Endothelial cell of umbilical vein (primary cell): ENCODE measurements at regions not wholly inside any gene's neighbourhood (a gene's known extent, or its start where the extent isn't known, plus 50 kb on each side); places are given as distances from the start of the nearest gene placed in this dataset.

Experiments used
- BruUV-seq: library from RNA; stranded (reverse); fragments of 400-500 nt; replicated peaks from 2 replicates; lab custom pipeline; 2021; lab: Mats Ljungman, UMichigan
- CTCF ChIA-PET: fragments of 300-600, 350-600 bp; sonication (Branson Sonifier 250); formaldehyde crosslinking; loops from one replicate; lab custom pipeline; 2021; ENCODE audit warnings: antibody characterized with exemption, inconsistent platforms; lab: Charles Lee
- POLR2A ChIA-PET: fragments of 300-600, 350-600 bp; sonication (Branson Sonifier 250); formaldehyde crosslinking; loops from one replicate; lab custom pipeline; 2021; ENCODE audit warnings: antibody characterized with exemption, inconsistent platforms; lab: Charles Lee
- DNase-seq: peaks from one replicate; pipeline ENCODE4 v3.0.0-alpha.2; 2011; ENCODE audit warnings: low read depth, low spot score
- FAIRE-seq: peaks from 2 replicates; lab custom pipeline; 2011; peaks lifted over from hg19 to GRCh38; lab: Jason Lieb, UNC
- H2AFZ ChIP-seq: 2 replicates; pipeline ENCODE4 v1.6.0; 2012; ENCODE audit warnings: low read depth, low read length, control low read depth, inconsistent platforms
- H3K27ac ChIP-seq: 2 replicates; pipeline ENCODE4 v1.5.1; 2011; ENCODE audit warnings: low read depth, mild to moderate bottlenecking, control low read depth, low read length, moderate library complexity; ENCODE audit not compliant: insufficient read depth
- H3K27me3 ChIP-seq, 2 experiments: 2 replicates each; pipeline versions ENCODE4 v1.6.0 to v1.6.1; 2011; ENCODE audit warnings: low read length in 2 of 2, mixed read lengths in 1 of 2; ENCODE audit not compliant: control insufficient read depth in 2 of 2, insufficient read depth in 2 of 2
- H3K36me3 ChIP-seq, 2 experiments: 2 replicates in 1 of 2; 3 replicates in 1 of 2; pipeline ENCODE4 v1.5.1; 2011; ENCODE audit warnings: low read length in 2 of 2, mild to moderate bottlenecking in 1 of 2, moderate library complexity in 1 of 2; ENCODE audit not compliant: control insufficient read depth in 2 of 2, insufficient read depth in 2 of 2; ENCODE audit errors: extremely low read depth in 1 of 2
- H3K4me1 ChIP-seq: 3 replicates; pipeline ENCODE4 v1.5.1; 2011; ENCODE audit warnings: mild to moderate bottlenecking, low read length; ENCODE audit not compliant: control insufficient read depth, insufficient read depth; ENCODE audit errors: extremely low read depth
- H3K4me2 ChIP-seq: 2 replicates; pipeline ENCODE4 v1.6.1; 2011; ENCODE audit warnings: low read length, control low read depth, mixed read lengths; ENCODE audit not compliant: insufficient read depth
- H3K4me3 ChIP-seq, 3 experiments: fragments of 200-600 bp in 1 of 3; sonication (generic), shearing (Covaris generic) in 1 of 3; replicated peaks in 1 of 3; 2 replicates each; pipeline ENCODE4 v1.5.1; 2011 to 2016; ENCODE audit warnings: control low read depth in 3 of 3, low read length in 3 of 3, mild to moderate bottlenecking in 2 of 3, inconsistent platforms in 1 of 3, low read depth in 1 of 3, moderate library complexity in 1 of 3; ENCODE audit not compliant: insufficient read depth in 1 of 3
- H3K79me2 ChIP-seq: 2 replicates; pipeline ENCODE4 v1.6.0; 2012; ENCODE audit warnings: low read length, inconsistent platforms; ENCODE audit not compliant: control insufficient read depth, insufficient read depth
- H3K9ac ChIP-seq: replicated peaks from 2 replicates; pipeline ENCODE3; 2011; ENCODE audit warnings: low read length, control low read depth; ENCODE audit not compliant: insufficient read depth; ENCODE audit errors: extremely low read depth
- H3K9me1 ChIP-seq: replicated peaks from 3 replicates; pipeline ENCODE4 v1.6.0; 2011; ENCODE audit warnings: mild to moderate bottlenecking, low read length; ENCODE audit not compliant: control insufficient read depth, insufficient read depth; ENCODE audit errors: extremely low read depth
- H3K9me3 ChIP-seq: replicated peaks from 2 replicates; pipeline ENCODE4 v1.5.1; 2012; ENCODE audit warnings: low read length, inconsistent platforms; ENCODE audit not compliant: control insufficient read depth, insufficient read depth
- H4K20me1 ChIP-seq: replicated peaks from 2 replicates; pipeline ENCODE3; 2011; ENCODE audit warnings: mild to moderate bottlenecking, low read length; ENCODE audit not compliant: control insufficient read depth, insufficient read depth; ENCODE audit errors: extremely low read depth
- CTCF ChIP-seq, 2 donors: IDR thresholded peaks; 1 replicate in 1 of 2; 2 replicates in 1 of 2; pipeline ENCODE4 v1.5.1; 2011; ENCODE audit warnings: low read length in 2 of 2, mild to moderate bottlenecking in 2 of 2, moderate library complexity in 2 of 2, control low read depth in 1 of 2, inconsistent platforms in 1 of 2, low read depth in 1 of 2; ENCODE audit not compliant: insufficient read depth in 1 of 2; ENCODE audit errors: extremely low read depth in 1 of 2
- EZH2 ChIP-seq: IDR thresholded peaks from 2 replicates; pipeline ENCODE4 v1.6.1; 2012; ENCODE audit warnings: borderline replicate concordance, low read depth, mild to moderate bottlenecking, moderate library complexity, low read length, inconsistent platforms; ENCODE audit not compliant: severe bottlenecking
- FOS ChIP-seq: IDR thresholded peaks from 2 replicates; pipeline ENCODE4 v1.6.1; 2011; ENCODE audit warnings: mild to moderate bottlenecking, low read length, moderate library complexity, borderline replicate concordance; ENCODE audit not compliant: insufficient read depth
- GATA2 ChIP-seq: IDR thresholded peaks from 2 replicates; pipeline ENCODE4 v1.7.0; 2011; ENCODE audit warnings: low read depth, mild to moderate bottlenecking, moderate library complexity, mixed read lengths, low read length; ENCODE audit not compliant: insufficient read length, insufficient read depth
- JUN ChIP-seq: IDR thresholded peaks from 2 replicates; pipeline ENCODE4 v1.6.1; 2011; ENCODE audit warnings: borderline replicate concordance, low read depth; ENCODE audit not compliant: insufficient read length, insufficient read depth
- MYC ChIP-seq: IDR thresholded peaks from one replicate; pipeline ENCODE4 v1.6.1; 2011; ENCODE audit warnings: mild to moderate bottlenecking, low read depth, low read length
- POLR2A ChIP-seq: IDR thresholded peaks from 2 replicates; pipeline ENCODE4 v1.6.1; 2012; ENCODE audit warnings: low read depth, mild to moderate bottlenecking, control low read depth, low read length
- POLR2AphosphoS5 ChIP-seq: IDR thresholded peaks from 2 replicates; pipeline ENCODE4 v1.6.1; 2012; ENCODE audit warnings: low read depth, mild to moderate bottlenecking, control low read depth, low read length, moderate library complexity; ENCODE audit not compliant: insufficient read depth
- dilution Hi-C: fragments of 300-500 bp; cut with MboI; formaldehyde crosslinking; loops from one replicate; pipeline ENCODE4 v1.15.0; 2019; ENCODE audit warnings: low sequenced_read_pairs; ENCODE audit not compliant: extremely low pct_ligation_motif_present
- intact Hi-C: fragments of 100-400 bp; cut with micrococcal nuclease; formaldehyde crosslinking; loops from one replicate; pipeline ENCODE4 v1.10.0; 2022
- TF ChIP-seq, protein P1 (sequence below): IDR thresholded peaks from 2 replicates; pipeline ENCODE4 v1.6.1; 2011; ENCODE audit not compliant: insufficient read depth, insufficient read length

- no peak overlapping the region for H3K9ac ChIP-seq
- CTCF ChIA-PET = no interaction called here
- no peak overlapping the region for H3K4me2 ChIP-seq
- no peak overlapping the region for H3K4me3 ChIP-seq
- no peak for TF ChIP-seq GATA2
- TF ChIP-seq, protein P1, sequence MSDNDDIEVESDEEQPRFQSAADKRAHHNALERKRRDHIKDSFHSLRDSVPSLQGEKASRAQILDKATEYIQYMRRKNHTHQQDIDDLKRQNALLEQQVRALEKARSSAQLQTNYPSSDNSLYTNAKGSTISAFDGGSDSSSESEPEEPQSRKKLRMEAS = no peak
- TF ChIP-seq FOS = no peak
- no peak overlapping the region for H2AFZ ChIP-seq
- no peaks in the 10 kb centered on the region for H3K9me1 ChIP-seq
- no TSS peak for BruUV-seq
- intact Hi-C loops = no loop called here
- H3K4me1 ChIP-seq = no peaks in the 10 kb centered on the region
- H3K79me2 ChIP-seq = no peaks in the 10 kb centered on the region
- H3K9me3 ChIP-seq = peaks cover 2% of the 10 kb centered on the region
- POLR2A ChIA-PET = no interaction called here
- H3K27me3 ChIP-seq = no peaks in the 10 kb centered on the region
- H3K27ac ChIP-seq = no peak overlapping the region
- H4K20me1 ChIP-seq = no peaks in the 10 kb centered on the region
- H3K36me3 ChIP-seq = no peaks in the 10 kb centered on the region
- DNase-seq (no peak), FAIRE-seq (no peak)
- dilution Hi-C loops = no loop called here
Observed at GRCh38 chr2:16073921-16074425, 133.6 kb downstream of the MYCN start.

GRCh38 chr2:16073471-16073870, 133.1 kb downstream of the MYCN start:
- Histone ChIP-seq H3K4me2 (no peak overlapping the region), H3K79me2 (no peaks in the 10 kb centered on the region), H3K9ac (no peak overlapping the region), H2AFZ (no peak overlapping the region), H3K27me3 (no peaks in the 10 kb centered on the region), H3K9me3 (peaks cover 3% of the 10 kb centered on the region), H3K4me1 (no peaks in the 10 kb centered on the region), H3K36me3 (no peaks in the 10 kb centered on the region), H4K20me1 (no peaks in the 10 kb centered on the region), H3K27ac (no peak overlapping the region), H3K9me1 (no peaks in the 10 kb centered on the region), H3K4me3 (no peak overlapping the region)
- FAIRE-seq (no peak), DNase-seq (no peak)
- POLR2A ChIA-PET = no interaction called here
- BruUV-seq = no TSS peak
- dilution Hi-C loops = no loop called here
- TF ChIP-seq FOS (no peak), MYC (no peak), POLR2A (no peak), EZH2 (no peak), JUN (no peak), CTCF (IDR thresholded peaks at IDR 0.05; ENCODE audit: extremely low read depth in 1 of 2, insufficient read depth in 1 of 2, low read depth in 1 of 2, low read length in 2 of 2) (no peak), POLR2AphosphoS5 (no peak), GATA2 (no peak)
- TF ChIP-seq, protein P1 = no peak
- CTCF ChIA-PET = no interaction called here
- intact Hi-C loops = no loop called here
